IMR-90 (cell line): ENCODE measurements at regions not wholly inside any gene's neighbourhood (a gene's known extent, or its start where the extent isn't known, plus 50 kb on each side); places are given as distances from the start of the nearest gene placed in this dataset.

Source experiments
- ATAC-seq: fragments of 200-7000 bp; cut with Tn5 transposase; 2 replicates; pipeline ENCODE4 v1.9.1; 2020; ENCODE audit warnings: low read depth, mild to moderate bottlenecking, moderate library complexity
- BruUV-seq: library from RNA; stranded (reverse); fragments of 400-500 nt; replicated peaks from 2 replicates; lab custom pipeline; 2021; lab: Mats Ljungman, UMichigan
- CTCF ChIA-PET: fragments of 300-600 bp; formaldehyde crosslinking; extraction: SDS; loops from one replicate; lab custom pipeline; 2021; ENCODE audit warnings: antibody characterized with exemption; lab: Yijun Ruan, JAX
- POLR2A ChIA-PET: fragments of 300-600 bp; sonication (Branson Sonifier 250); formaldehyde crosslinking; loops from one replicate; lab custom pipeline; 2022; ENCODE audit warnings: antibody characterized with exemption; ENCODE audit not compliant: unreplicated experiment; lab: Charles Lee
- DNase-seq: peaks from one replicate; pipeline ENCODE4 v3.0.0; 2013
- H2AFZ ChIP-seq: replicated peaks from 2 replicates; pipeline ENCODE3; 2013; ENCODE audit warnings: low read length, mild to moderate bottlenecking; ENCODE audit not compliant: poor library complexity
- H2AK5ac ChIP-seq: 2 replicates; pipeline ENCODE4 v1.6.1; 2013; ENCODE audit warnings: low read depth, low read length, inconsistent platforms
- H2AK9ac ChIP-seq: replicated peaks from 2 replicates; pipeline ENCODE3; 2013; ENCODE audit warnings: mild to moderate bottlenecking, low read depth, low read length, moderate library complexity; ENCODE audit not compliant: poor library complexity
- H2BK120ac ChIP-seq: 2 replicates; pipeline ENCODE4 v1.6.1; 2013; ENCODE audit warnings: low read depth, low read length, inconsistent platforms
- H2BK15ac ChIP-seq: 3 replicates; pipeline ENCODE4 v1.6.1; 2013; ENCODE audit warnings: low read depth, low read length, inconsistent platforms
- H2BK20ac ChIP-seq: 2 replicates; pipeline ENCODE4 v1.6.1; 2013; ENCODE audit warnings: low read depth, mild to moderate bottlenecking, inconsistent platforms, low read length, moderate library complexity
- H2BK5ac ChIP-seq: 2 replicates; pipeline ENCODE4 v1.6.1; 2013; ENCODE audit warnings: mild to moderate bottlenecking, low read depth, low read length, inconsistent platforms; ENCODE audit not compliant: poor library complexity, severe bottlenecking
- H3K14ac ChIP-seq: replicated peaks from 2 replicates; pipeline ENCODE4 v1.6.1; 2013; ENCODE audit warnings: low read depth, low read length, inconsistent platforms
- H3K18ac ChIP-seq: 2 replicates; pipeline ENCODE4 v1.6.1; 2013; ENCODE audit warnings: low read depth, low read length, control low read depth
- H3K23ac ChIP-seq: 2 replicates; pipeline ENCODE4 v1.6.1; 2013; ENCODE audit warnings: low read depth, low read length, inconsistent platforms
- H3K27ac ChIP-seq: 2 replicates; pipeline ENCODE4 v1.5.1; 2013; ENCODE audit warnings: mild to moderate bottlenecking, control low read depth, low read length; ENCODE audit not compliant: insufficient read depth
- H3K27me3 ChIP-seq: 2 replicates; pipeline ENCODE4 v1.6.1; 2013; ENCODE audit warnings: low read length; ENCODE audit not compliant: control insufficient read depth, insufficient read depth
- H3K36me3 ChIP-seq: 2 replicates; pipeline ENCODE4 v1.6.1; 2013; ENCODE audit warnings: low read length, mixed read lengths; ENCODE audit not compliant: control insufficient read depth, insufficient read depth
- H3K4ac ChIP-seq: 2 replicates; pipeline ENCODE4 v1.6.1; 2013; ENCODE audit warnings: low read depth, low read length, inconsistent platforms
- H3K4me1 ChIP-seq: 2 replicates; pipeline ENCODE4 v1.6.1; 2013; ENCODE audit warnings: low read length, mixed read lengths; ENCODE audit not compliant: control insufficient read depth, insufficient read depth
- H3K4me2 ChIP-seq: 2 replicates; pipeline ENCODE4 v1.6.1; 2013; ENCODE audit warnings: low read depth, mild to moderate bottlenecking, control low read depth, low read length, moderate library complexity
- H3K4me3 ChIP-seq: 2 replicates; pipeline ENCODE4 v1.5.1; 2013; ENCODE audit warnings: low read depth, mild to moderate bottlenecking, control low read depth, low read length, moderate library complexity; ENCODE audit not compliant: insufficient read depth
- H3K56ac ChIP-seq: 2 replicates; pipeline ENCODE4 v1.6.1; 2013; ENCODE audit warnings: low read length, inconsistent platforms; ENCODE audit not compliant: insufficient read depth; ENCODE audit errors: extremely low read depth
- H3K79me1 ChIP-seq, 2 experiments: 2 replicates each; pipeline ENCODE4 v1.6.1; 2013; ENCODE audit warnings: low read length in 2 of 2, inconsistent platforms in 1 of 2, low read depth in 1 of 2
- H3K9ac ChIP-seq: 2 replicates; pipeline ENCODE4 v1.6.1; 2013; ENCODE audit warnings: low read depth, low read length, control low read depth
- H3K9me1 ChIP-seq: 2 replicates; pipeline ENCODE4 v1.6.1; 2013; ENCODE audit warnings: low read length, inconsistent platforms; ENCODE audit not compliant: insufficient read depth
- H3K9me3 ChIP-seq: 2 replicates; pipeline ENCODE4 v1.6.1; 2013; ENCODE audit warnings: low read length; ENCODE audit not compliant: control insufficient read depth, insufficient read depth
- H4K20me1 ChIP-seq: 2 replicates; pipeline ENCODE4 v1.6.1; 2013; ENCODE audit warnings: low read length, inconsistent platforms; ENCODE audit not compliant: insufficient read depth
- H4K5ac ChIP-seq: 2 replicates; pipeline ENCODE4 v1.6.1; 2013; ENCODE audit warnings: mild to moderate bottlenecking, low read depth, low read length, control low read depth
- H4K8ac ChIP-seq, 2 experiments: 2 replicates each; pipeline ENCODE4 v1.6.1; 2013; ENCODE audit warnings: low read depth in 2 of 2, low read length in 2 of 2, control low read depth in 1 of 2, inconsistent platforms in 1 of 2
- H4K91ac ChIP-seq: 2 replicates; pipeline ENCODE4 v1.6.1; 2013; ENCODE audit warnings: low read depth, low read length, inconsistent platforms; ENCODE audit not compliant: insufficient read depth
- BHLHE40 ChIP-seq: fragments of 150-350 bp; IDR thresholded peaks from 2 replicates; pipeline ENCODE4 v1.6.1; 2016; ENCODE audit warnings: mild to moderate bottlenecking, low read depth, low read length
- CHD1 ChIP-seq: IDR thresholded peaks from 2 replicates; pipeline ENCODE4 v1.6.1; 2012; ENCODE audit warnings: low read depth, low read length, improper control_type of control experiment
- FOS ChIP-seq: fragments of 150-350 bp; IDR thresholded peaks from 2 replicates; pipeline ENCODE4 v1.6.1; 2016; ENCODE audit warnings: low read depth, low read length
- MAFK ChIP-seq: IDR thresholded peaks from 2 replicates; pipeline ENCODE4 v1.6.1; 2012; ENCODE audit warnings: low read depth, low read length, improper control_type of control experiment
- MAZ ChIP-seq: IDR thresholded peaks from 2 replicates; pipeline ENCODE4 v1.6.1; 2012; ENCODE audit warnings: low read depth, mild to moderate bottlenecking, low read length, improper control_type of control experiment, moderate library complexity, borderline replicate concordance
- MXI1 ChIP-seq: IDR thresholded peaks from 2 replicates; pipeline ENCODE4 v1.6.1; 2012; ENCODE audit warnings: low read depth, mild to moderate bottlenecking, low read length, moderate library complexity, borderline replicate concordance
- NFE2L2 ChIP-seq: fragments of 150-350 bp; IDR thresholded peaks from 2 replicates; pipeline ENCODE4 v1.6.1; 2016; ENCODE audit warnings: low read depth, mild to moderate bottlenecking, low read length
- POLR2A ChIP-seq: IDR thresholded peaks from 2 replicates; pipeline ENCODE4 v1.6.1; 2012; ENCODE audit warnings: mild to moderate bottlenecking, low read depth, low read length
- RAD21 ChIP-seq: IDR thresholded peaks from 2 replicates; pipeline ENCODE4 v1.6.1; 2012; ENCODE audit warnings: low read length, improper control_type of control experiment
- RCOR1 ChIP-seq: IDR thresholded peaks from 2 replicates; pipeline ENCODE4 v1.6.1; 2012; ENCODE audit warnings: mild to moderate bottlenecking, low read length, improper control_type of control experiment; ENCODE audit not compliant: insufficient replicate concordance
- SMC3 ChIP-seq: fragments of 150-350 bp; IDR thresholded peaks from 2 replicates; pipeline ENCODE4 v1.6.1; 2016; ENCODE audit warnings: low read depth, mild to moderate bottlenecking, antibody characterized with exemption, low read length, moderate library complexity
- WGBS, 2 experiments: methylation state at CpG; one replicate each; pipeline versions ENCODE4 v1.1.5 to v1.1.7; 2013; ENCODE audit warnings: missing lambda C conversion rate in 2 of 2; ENCODE audit not compliant: insufficient read length in 1 of 2; ENCODE audit errors: extremely low coverage in 2 of 2; 5-methylcytosine and 5-hydroxymethylcytosine counted together
- dilution Hi-C: fragments of 300-500 bp; cut with HindIII; formaldehyde crosslinking; loops from one replicate; pipeline ENCODE4 v1.14.3; 2018; ENCODE audit warnings: low sequenced_read_pairs; ENCODE audit not compliant: unreplicated experiment
- in situ Hi-C: fragments of 300-500 bp; cut with MboI; formaldehyde crosslinking; loops from 3 replicates; pipeline ENCODE4 v1.14.3; 2019; ENCODE audit warnings: low sequenced_read_pairs, inconsistent platforms, mixed read lengths
- intact Hi-C: fragments of 100-400 bp; cut with micrococcal nuclease; formaldehyde crosslinking; loops from 2 replicates; pipeline ENCODE4 v1.10.0; 2022
- TF ChIP-seq, protein P1 (sequence below): fragments of 150-350 bp; IDR thresholded peaks from 2 replicates; pipeline ENCODE4 v1.6.1; 2017; ENCODE audit warnings: mild to moderate bottlenecking, antibody characterized with exemption, low read length, low read depth
- TF ChIP-seq, protein P2 (sequence below): fragments of 150-350 bp; IDR thresholded peaks from 2 replicates; pipeline ENCODE4 v1.6.1; 2016; ENCODE audit warnings: low read depth, mild to moderate bottlenecking, low read length, moderate library complexity, borderline replicate concordance
- TF ChIP-seq, protein P3 (sequence below): conservative IDR thresholded peaks from 2 replicates; pipeline ENCODE4 v1.5.1; 2012; ENCODE audit warnings: mild to moderate bottlenecking, low read depth, low read length, improper control_type of control experiment

DNA sequence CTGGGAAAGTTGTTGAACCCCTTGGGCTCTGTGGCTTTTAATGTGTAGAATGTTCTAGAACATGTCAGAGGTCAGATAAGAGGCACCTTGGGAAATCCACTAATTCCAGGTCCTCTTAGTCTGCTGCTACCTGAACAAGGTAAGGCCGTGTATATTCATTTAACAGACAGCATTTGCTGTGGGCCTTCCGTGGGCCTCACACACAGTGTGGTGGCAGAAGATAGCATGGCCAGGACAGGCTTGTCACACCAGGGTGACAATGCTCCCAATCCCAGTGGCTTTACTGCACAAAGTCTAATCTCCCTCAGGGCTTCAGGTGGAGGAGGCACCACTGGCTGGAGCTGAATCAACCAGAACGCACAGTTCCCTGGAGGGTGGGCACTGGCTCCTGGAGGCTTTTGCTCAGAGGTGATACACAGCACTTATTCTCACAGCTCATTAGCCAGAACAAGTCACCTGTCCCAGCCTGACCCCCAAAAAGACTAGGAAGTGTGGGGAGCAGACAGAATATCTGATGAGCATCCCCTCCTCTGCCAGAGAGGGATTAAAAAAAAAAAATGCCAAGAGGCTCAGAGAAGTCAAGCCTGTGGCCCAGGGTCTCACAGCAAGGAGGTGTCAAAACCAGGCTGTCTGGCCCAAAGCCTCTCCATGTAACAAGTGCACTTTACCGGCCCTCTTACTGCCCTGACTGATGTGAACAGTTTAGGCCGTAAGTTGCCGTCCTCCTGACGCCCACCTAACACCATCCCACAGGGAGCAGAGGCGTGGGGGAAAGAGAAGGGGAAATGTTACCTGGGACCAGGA, 216.9 kb upstream of the RAB6C start:
- Histone ChIP-seq H3K9me1 (no peaks in the 10 kb centered on the region), H2BK20ac (no peak overlapping the region), H2BK15ac (no peak overlapping the region), H3K4me1 (no peaks in the 10 kb centered on the region), H3K18ac (no peak overlapping the region), H3K27ac (no peak overlapping the region), H4K20me1 (no peaks in the 10 kb centered on the region), H2BK5ac (no peak overlapping the region), H3K56ac (no peak overlapping the region), H2AK5ac (no peak overlapping the region), H4K91ac (no peak overlapping the region), H3K14ac (no peak overlapping the region), H3K4me2 (no peak overlapping the region), H3K79me1 (no peaks in the 10 kb centered on the region), H2AFZ (no peak overlapping the region), H3K23ac (no peak overlapping the region), H2BK120ac (no peak overlapping the region), H3K4me3 (no peak overlapping the region), H4K5ac (no peak overlapping the region), H3K9me3 (peaks cover 32% of the 10 kb centered on the region), H2AK9ac (no peak overlapping the region), H3K36me3 (no peaks in the 10 kb centered on the region), H3K4ac (no peak overlapping the region), H4K8ac (no peak overlapping the region), H3K27me3 (no peaks in the 10 kb centered on the region), H3K9ac (no peak overlapping the region)
- in situ Hi-C loops (no loop called here), intact Hi-C loops (no loop called here), dilution Hi-C loops (no loop called here)
- POLR2A ChIA-PET = no interaction called here
- CTCF ChIA-PET = no interaction called here
- ATAC-seq (no peak), DNase-seq (no peak)
- WGBS, 2 experiments = no CpG with 5 or more reads among the region's 8 CpGs
- no TSS peak for BruUV-seq
- no peak for TF ChIP-seq MXI1
- TF ChIP-seq POLR2A = no peak
- TF ChIP-seq, protein P1, sequence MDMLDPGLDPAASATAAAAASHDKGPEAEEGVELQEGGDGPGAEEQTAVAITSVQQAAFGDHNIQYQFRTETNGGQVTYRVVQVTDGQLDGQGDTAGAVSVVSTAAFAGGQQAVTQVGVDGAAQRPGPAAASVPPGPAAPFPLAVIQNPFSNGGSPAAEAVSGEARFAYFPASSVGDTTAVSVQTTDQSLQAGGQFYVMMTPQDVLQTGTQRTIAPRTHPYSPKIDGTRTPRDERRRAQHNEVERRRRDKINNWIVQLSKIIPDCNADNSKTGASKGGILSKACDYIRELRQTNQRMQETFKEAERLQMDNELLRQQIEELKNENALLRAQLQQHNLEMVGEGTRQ = no peak
- TF ChIP-seq MAFK = no peak
- TF ChIP-seq CHD1 = no peak
- TF ChIP-seq, protein P2, sequence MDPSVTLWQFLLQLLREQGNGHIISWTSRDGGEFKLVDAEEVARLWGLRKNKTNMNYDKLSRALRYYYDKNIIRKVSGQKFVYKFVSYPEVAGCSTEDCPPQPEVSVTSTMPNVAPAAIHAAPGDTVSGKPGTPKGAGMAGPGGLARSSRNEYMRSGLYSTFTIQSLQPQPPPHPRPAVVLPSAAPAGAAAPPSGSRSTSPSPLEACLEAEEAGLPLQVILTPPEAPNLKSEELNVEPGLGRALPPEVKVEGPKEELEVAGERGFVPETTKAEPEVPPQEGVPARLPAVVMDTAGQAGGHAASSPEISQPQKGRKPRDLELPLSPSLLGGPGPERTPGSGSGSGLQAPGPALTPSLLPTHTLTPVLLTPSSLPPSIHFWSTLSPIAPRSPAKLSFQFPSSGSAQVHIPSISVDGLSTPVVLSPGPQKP = no peak
- TF ChIP-seq, protein P3, sequence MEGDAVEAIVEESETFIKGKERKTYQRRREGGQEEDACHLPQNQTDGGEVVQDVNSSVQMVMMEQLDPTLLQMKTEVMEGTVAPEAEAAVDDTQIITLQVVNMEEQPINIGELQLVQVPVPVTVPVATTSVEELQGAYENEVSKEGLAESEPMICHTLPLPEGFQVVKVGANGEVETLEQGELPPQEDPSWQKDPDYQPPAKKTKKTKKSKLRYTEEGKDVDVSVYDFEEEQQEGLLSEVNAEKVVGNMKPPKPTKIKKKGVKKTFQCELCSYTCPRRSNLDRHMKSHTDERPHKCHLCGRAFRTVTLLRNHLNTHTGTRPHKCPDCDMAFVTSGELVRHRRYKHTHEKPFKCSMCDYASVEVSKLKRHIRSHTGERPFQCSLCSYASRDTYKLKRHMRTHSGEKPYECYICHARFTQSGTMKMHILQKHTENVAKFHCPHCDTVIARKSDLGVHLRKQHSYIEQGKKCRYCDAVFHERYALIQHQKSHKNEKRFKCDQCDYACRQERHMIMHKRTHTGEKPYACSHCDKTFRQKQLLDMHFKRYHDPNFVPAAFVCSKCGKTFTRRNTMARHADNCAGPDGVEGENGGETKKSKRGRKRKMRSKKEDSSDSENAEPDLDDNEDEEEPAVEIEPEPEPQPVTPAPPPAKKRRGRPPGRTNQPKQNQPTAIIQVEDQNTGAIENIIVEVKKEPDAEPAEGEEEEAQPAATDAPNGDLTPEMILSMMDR = no peak
- TF ChIP-seq NFE2L2 = no peak
- TF ChIP-seq FOS = no peak
- no peak for TF ChIP-seq SMC3
- TF ChIP-seq RAD21 = no peak
- TF ChIP-seq MAZ = no peak
- TF ChIP-seq RCOR1 = no peak
- no peak for TF ChIP-seq BHLHE40
